ENCODE measurements at regions not wholly inside any gene's neighbourhood (a gene's known extent, or its start where the extent isn't known, plus 50 kb on each side); places are given as distances from the start of the nearest gene placed in this dataset.
"Not testable (repeated sequence)": the region's sequence is repeated elsewhere in the genome, so short reads cannot be mapped to it uniquely, and the experiment has no call there.

DNA sequence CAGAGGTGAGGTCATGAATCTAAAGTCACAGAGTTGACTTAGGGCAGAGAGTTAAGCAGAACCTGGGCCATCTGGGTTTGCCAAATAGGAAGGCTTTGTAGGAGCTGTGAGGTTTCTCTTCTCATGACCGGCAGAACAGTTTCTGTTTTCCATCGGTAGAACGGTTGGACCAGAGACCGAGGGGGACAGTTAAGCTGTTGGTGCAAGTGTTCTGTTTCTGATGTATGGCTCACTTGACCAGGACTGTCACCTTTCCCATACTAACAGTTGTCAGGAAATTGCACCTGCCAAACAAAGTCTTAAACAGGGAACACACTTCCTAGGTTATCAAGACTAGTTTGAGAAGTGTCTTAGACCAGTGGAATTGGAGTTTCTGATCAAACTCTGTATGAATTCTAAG, 158.3 kb downstream of the PDCD6IP start:
- DNase-seq (ENCODE audit: low spot score), result no peak

DNA sequence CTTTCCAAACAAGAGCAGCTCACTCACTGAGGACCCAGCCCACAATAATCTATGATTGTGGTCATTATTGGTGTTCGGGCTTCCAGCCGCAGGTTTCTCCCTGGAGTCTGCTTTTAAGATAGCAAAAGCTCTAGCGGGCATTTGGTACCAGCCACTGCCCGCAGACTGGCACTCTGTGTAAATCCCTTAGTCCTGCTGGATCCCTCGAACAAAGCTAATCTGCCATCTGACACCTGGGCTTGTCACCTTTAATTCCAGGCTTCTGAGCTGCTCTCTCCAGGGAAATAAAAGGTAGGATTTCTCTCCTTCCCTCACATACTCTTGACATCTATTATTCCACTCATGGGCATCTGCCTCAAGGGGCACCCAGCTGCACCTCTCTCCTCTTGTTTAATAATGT, 158.7 kb downstream of the PDCD6IP start:
- DNase-seq (ENCODE audit: low spot score), result no peak

- no peak for DNase-seq (ENCODE audit: low spot score)
Observed at GRCh38 chr3:33958661-33959060, 160.2 kb downstream of the PDCD6IP start.

DNA sequence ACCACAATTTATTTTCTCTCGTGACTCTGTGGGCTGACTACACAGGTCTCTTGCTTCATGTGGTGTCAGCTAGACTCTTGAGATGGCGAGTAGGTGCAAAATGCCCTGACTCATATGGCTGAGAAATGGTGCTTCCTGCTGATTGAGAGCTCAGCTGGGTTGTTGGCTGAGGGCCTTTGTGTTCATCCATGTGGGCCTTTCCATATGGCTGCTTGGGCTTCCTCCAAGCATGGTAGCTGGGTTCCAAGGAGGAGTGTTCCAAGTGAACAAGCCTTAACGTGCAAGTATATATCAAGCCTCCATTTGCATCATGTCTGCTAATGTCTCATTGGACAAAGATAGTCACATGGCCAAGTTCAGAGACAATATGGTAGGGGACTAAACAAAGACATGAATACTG, 164.0 kb downstream of the PDCD6IP start:
- no peak for DNase-seq (ENCODE audit: low spot score)

- DNase-seq (ENCODE audit: low spot score), result not testable (repeated sequence)
Observed at GRCh38 chr3:33970180-33970579, 171.8 kb downstream of the PDCD6IP start.

DNA sequence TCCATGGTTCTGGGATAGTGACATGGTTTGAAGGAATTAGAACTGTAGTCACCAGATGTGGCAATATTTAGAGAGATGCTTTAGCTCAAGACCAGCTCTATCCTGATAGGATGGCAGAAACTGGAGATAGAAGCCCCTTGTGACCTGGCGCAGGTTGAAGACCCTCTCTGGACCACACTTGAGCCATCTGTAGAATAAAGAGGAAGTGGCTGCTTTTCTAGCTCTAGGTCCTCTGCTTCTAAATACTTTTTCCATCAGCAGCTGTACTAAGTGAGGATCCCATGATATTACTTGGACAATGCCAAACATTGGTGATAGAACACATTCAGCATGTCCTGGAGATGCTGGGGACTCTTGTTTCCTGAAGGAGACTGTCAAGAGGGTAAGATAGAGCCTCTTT, 172.6 kb downstream of the PDCD6IP start:
- DNase-seq (ENCODE audit: low spot score), result no peak

DNA sequence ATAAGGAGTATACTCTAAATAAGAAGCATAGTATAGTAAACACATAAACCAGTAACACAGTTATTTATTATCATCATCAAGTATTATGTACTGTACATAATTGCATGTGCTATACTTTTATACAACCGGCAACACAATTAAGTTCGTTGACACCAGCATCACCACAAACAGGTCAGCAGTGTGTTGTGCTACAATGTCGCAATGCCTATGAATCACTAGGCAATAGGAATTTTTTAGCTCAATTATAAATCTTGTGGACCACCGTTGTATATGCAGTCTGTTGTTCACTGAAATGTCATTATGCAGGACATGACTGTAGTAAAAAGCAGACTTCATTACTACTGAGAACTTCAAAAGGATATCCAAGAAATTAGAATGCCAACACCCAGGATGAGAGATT, 177.0 kb downstream of the PDCD6IP start:
- no peak for DNase-seq (ENCODE audit: low spot score)

DNA sequence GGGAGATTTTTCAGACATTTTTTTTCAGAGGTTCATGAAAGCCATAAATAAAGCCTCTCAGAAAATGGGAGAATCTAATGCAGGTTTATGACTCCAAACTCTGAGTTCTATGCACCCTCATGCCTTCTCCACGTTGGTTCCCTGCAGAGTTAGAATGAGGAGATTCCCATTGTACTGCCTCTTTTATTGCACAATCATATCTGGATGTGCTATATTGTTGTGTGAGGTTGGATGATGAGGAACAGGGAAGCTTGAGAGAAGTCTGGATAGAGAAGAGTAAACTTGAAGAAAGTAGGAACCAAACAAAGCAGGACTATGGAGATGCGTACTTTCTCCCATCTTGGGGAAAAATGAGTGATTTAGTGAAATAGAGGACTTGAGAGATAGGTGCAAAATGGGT, 178.8 kb downstream of the PDCD6IP start:
- no peak for DNase-seq (ENCODE audit: low spot score)

DNA sequence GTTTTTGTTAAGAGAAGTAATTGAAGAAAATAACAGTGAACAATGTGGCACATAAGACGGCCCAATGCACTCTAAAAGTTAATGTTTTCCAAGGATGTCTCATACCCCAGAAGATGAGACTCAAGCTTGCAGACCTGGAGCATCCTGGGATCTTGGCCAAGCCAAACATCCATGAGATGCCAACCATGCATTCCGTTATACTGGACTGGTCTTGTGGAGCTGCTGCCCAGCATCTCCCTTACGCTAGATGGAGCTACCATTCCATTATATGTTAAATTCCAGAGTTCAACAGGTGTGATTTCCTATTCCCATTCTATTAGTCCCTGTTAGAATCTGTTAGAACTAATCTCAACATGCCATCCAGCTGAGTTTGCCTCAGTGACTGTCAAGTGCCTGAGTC, 181.8 kb downstream of the PDCD6IP start:
- no peak for DNase-seq (ENCODE audit: low spot score)

DNA sequence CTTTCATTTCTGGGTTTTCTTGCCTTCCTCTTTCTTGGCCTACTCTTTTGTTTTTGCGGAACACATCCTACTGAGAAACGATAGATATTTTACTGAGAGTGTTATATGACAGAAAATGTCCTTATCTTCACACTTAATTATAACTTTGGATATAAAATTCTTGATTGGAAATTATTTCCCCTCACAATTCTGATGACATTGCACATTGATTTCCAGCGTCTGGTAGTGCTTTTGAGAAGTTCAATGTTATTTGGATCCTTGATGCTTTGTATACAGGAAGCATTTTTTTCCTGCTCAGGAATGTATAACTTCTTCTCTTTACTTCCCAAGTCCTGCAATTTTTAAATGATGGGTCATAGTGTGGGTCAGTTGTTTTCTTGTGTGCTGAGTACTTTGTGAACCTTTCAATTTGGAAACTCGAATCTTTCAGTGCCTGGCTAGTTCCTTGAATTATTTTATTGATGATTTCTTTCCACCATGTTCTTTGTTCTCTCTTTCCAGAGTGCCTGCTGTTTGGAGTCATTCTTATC, 183.9 kb downstream of the PDCD6IP start:
- DNase-seq (ENCODE audit: low spot score), result no peak

DNA sequence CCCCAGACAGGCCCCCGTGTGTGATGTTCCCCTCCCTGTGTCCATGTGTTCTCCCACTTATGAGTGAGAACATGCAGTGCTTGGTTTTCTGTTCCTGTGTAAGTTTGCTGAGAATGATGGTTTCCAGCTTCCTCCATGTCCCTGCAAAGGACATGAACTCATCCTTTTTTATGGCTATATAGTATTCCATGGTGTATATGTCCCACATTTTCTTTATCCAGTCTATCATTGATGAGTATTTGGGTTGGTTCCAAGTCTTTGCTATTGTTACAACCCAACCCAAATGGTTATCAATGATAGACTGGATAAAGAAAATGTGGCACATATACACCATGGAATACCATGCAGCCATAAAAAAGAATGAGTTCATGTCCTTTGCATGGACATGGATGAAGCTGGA, 184.5 kb downstream of the PDCD6IP start:
- DNase-seq (ENCODE audit: low spot score), result not testable (repeated sequence)

- no peak for DNase-seq (ENCODE audit: low spot score)
Observed at GRCh38 chr3:33989229-33989628, 190.8 kb downstream of the PDCD6IP start.

- DNase-seq (ENCODE audit: low spot score), result no peak
Observed at GRCh38 chr3:33991673-33992072, 193.2 kb downstream of the PDCD6IP start.

DNA sequence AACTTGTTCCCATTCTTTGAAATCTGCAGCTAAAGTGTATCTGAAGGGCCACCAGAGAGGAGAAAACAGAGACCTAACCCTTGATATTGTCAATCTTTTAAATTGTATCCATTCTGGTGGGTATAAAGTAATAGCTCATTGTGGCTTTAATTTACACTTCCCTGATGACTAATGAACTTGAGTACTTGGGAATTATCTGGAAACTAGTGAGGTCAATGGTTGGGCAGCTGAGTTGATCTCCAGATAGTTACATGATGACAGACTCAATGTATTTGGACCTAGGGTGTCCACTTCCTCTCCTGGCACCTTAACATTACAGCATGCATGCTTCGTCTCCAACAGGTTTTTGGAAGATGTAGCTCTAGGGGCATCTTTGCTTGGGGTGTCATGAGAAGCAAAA, 195.2 kb downstream of the PDCD6IP start:
- DNase-seq (ENCODE audit: low spot score), result no peak

GRCh38 chr3:33994568-33994967, 196.1 kb downstream of the PDCD6IP start:
- no peak for DNase-seq (ENCODE audit: low spot score)

GRCh38 chr3:34000301-34000700, 201.9 kb downstream of the PDCD6IP start:
- DNase-seq (ENCODE audit: low spot score), result no peak

DNA sequence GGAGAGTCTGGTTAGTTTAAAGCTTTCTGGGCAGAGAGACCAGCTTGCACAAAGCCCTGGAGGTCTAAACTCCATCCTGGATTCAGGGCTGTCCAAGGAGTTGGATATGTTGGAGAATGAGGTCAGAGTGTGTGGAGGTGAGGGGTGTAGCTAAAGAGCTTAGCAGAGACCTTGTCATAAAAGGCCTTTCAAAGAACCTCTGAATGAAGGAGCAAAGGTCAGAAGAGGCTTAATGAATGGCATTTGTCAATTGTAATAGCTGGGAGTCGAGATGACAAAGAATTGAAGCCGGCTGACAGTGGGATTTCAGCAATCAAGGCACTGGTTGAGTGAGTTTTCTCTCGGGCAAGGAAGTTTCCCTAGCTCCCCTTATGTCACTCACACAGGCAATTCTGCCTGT, 202.6 kb downstream of the PDCD6IP start:
- DNase-seq (ENCODE audit: low spot score), result no peak

DNA sequence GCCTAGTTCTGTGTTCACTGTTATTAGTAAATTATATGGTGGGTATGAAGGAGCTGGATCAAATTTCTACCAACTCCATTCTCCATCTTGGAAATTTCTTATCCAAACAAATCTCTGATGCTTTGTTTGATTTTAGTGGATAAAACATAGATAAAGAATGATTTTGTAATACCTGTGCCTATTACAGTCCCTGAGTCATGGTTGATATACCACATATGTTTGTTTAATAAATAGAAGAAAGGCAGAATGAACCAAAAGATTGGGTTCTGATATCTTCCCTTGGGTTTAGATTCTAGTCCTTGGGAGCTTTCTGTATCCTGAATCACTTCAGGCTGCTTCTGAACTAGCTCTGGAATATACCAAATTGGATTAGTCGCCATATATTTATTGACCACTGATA, 203.6 kb downstream of the PDCD6IP start:
- no peak for DNase-seq (ENCODE audit: low spot score)

DNA sequence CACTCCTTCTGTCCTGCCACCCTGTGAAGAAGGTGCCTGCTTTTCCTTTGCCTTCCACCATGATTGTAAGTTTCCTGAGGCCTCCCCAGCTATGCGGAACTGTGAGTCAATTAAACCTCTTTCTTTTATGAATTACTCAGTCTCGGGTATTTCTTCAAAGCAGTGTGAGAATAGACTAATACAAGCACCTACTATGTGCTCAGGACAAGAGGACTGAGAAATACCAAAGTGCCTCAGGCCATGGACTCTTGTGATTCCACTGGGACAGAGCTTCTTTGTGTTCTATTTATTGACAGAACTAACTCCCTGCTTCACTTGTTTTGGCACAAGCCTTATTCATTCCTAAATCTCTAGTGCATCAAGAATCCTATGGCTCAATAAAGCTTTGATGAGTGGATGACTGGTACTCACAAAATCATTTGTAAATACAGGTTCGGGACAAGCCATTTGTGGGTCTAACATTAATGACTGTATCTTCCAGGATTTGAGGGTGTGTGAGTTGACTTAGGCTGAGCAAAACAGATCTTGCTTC, 204.2 kb downstream of the PDCD6IP start:
- no peak for DNase-seq (ENCODE audit: low spot score)

DNA sequence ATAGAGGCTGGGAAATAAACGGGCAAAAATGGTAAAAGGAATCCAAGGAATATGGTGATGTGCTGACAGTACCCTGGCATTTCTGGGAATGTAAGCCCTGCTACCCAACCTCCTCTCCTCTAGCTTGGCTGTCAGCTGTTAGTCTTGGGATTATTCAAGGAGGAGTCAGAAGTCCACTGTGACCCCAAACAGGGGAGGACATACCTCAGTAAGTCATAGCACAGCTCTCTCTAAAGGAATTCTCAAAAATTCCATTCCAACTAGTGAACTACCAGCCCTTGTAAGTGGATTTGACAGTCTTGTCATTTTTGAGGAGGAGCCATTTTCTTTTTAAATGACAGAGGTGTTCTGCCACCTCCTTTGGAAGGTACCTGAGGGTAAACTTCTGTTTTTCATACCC, 207.5 kb downstream of the PDCD6IP start:
- no peak for DNase-seq (ENCODE audit: low spot score)

- no peak for DNase-seq (ENCODE audit: low spot score)
Observed at GRCh38 chr3:34008191-34008590, 209.8 kb downstream of the PDCD6IP start.

DNA sequence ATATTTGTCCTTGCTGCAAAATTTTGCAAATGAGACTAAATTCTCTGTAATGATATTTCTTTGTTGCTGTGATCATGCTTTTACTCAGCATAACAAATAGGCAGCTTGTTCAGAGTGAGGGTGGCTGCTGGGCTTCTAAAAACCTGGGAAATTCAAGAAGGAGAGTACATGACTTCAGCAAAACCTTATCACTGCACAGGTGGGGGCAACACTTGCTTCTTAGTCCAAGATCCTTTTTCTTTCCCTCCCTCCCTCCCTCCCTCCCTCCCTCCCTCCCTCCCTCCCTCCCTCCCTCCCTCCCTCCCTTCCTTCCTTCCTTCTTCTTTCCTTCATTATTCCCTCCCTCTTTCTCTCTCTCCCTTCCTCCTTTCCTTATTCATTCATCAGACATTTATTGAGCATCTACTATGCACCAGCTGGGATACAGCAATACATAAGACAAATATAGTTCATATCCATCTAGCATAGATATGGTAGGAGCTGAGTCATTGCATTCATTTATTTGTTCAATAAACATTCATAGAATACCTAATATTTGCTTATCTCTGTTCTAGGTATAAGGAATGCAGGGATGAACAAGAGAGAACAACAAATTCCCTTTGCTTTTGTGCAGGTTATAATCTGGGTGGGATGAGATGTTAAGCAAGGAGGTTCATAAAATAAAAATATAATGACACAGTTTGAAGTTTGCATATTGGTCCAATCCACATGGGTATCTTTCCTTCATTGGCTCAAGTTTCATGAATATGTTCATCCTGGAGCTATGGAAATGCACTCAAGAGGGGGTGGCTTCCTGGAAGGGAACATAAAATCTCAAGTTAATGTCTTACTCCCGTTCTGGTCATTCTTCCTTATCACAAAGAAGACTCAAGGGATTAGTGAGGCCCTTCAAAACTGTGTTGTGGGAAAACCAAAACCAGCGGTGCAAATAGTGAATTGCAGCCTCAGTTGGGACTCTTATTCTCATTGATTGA, 210.7 kb downstream of the PDCD6IP start:
- no peak for DNase-seq (ENCODE audit: low spot score)
